HG03139 (cell line): ENCODE measurements at regions not wholly inside any gene's neighbourhood (a gene's known extent, or its start where the extent isn't known, plus 50 kb on each side); places are given as distances from the start of the nearest gene placed in this dataset.
"Not testable (repeated sequence)": the region's sequence is repeated elsewhere in the genome, so short reads cannot be mapped to it uniquely, and the experiment has no call there.

Experiments
- ATAC-seq: cut with Tn5 transposase; IDR thresholded peaks from one replicate; pipeline ENCODE4 v1.9.1; 2021; ENCODE audit not compliant: unreplicated experiment

GRCh38 chr12:59365133-59365532 is 230.7 kb upstream of the SLC16A7 start:
- no peak for ATAC-seq

GRCh38 chr12:59357811-59358210 is 238.0 kb upstream of the SLC16A7 start:
- ATAC-seq: no peak

GRCh38 chr12:59346248-59346647 is 249.6 kb upstream of the SLC16A7 start:
- not testable (repeated sequence) for ATAC-seq

GRCh38 chr12:59345406-59345805 is 250.4 kb upstream of the SLC16A7 start:
- no peak for ATAC-seq

GRCh38 chr12:59344224-59344623 is 251.6 kb upstream of the SLC16A7 start:
- no peak for ATAC-seq

GRCh38 chr12:59329462-59329861 is 266.4 kb upstream of the SLC16A7 start:
- no peak for ATAC-seq

GRCh38 chr12:59328395-59329075 is 267.3 kb upstream of the SLC16A7 start:
- ATAC-seq: not testable (repeated sequence)

GRCh38 chr12:59326457-59326856 is 269.4 kb upstream of the SLC16A7 start:
- not testable (repeated sequence) for ATAC-seq

GRCh38 chr12:59322473-59322872 is 273.4 kb upstream of the SLC16A7 start:
- no peak for ATAC-seq

- ATAC-seq: no peak
Observed at GRCh38 chr12:59321278-59321677, 274.6 kb upstream of the SLC16A7 start.

- no peak for ATAC-seq
Observed at GRCh38 chr12:59320112-59320511, 275.7 kb upstream of the SLC16A7 start.

GRCh38 chr12:59318940-59319339 is 276.9 kb upstream of the SLC16A7 start:
- ATAC-seq: no peak

GRCh38 chr12:59317598-59317997 is 278.2 kb upstream of the SLC16A7 start:
- ATAC-seq: no peak

- no peak for ATAC-seq
Observed at GRCh38 chr12:59316938-59317337, 278.9 kb upstream of the SLC16A7 start.

GRCh38 chr12:59316354-59316753 is 279.5 kb upstream of the SLC16A7 start:
- ATAC-seq: not testable (repeated sequence)

- no peak for ATAC-seq
Observed at GRCh38 chr12:59314209-59314608, 281.6 kb upstream of the SLC16A7 start.

GRCh38 chr12:59304077-59304721 is 291.6 kb upstream of the SLC16A7 start:
- ATAC-seq: no peak

- no peak for ATAC-seq
Observed at GRCh38 chr12:59298296-59298695, 297.5 kb upstream of the SLC16A7 start.

GRCh38 chr12:59294221-59294620 is 301.6 kb upstream of the SLC16A7 start:
- no peak for ATAC-seq

GRCh38 chr12:59282999-59283398 is 312.8 kb upstream of the SLC16A7 start:
- no peak for ATAC-seq

GRCh38 chr12:59273561-59273960 is 322.3 kb upstream of the SLC16A7 start:
- not testable (repeated sequence) for ATAC-seq

- ATAC-seq: no peak
Observed at GRCh38 chr12:59268295-59268809, 327.5 kb upstream of the SLC16A7 start.
